ENCODE measurements at regions not wholly inside any gene's neighbourhood (a gene's known extent, or its start where the extent isn't known, plus 50 kb on each side); places are given as distances from the start of the nearest gene placed in this dataset.

DNA sequence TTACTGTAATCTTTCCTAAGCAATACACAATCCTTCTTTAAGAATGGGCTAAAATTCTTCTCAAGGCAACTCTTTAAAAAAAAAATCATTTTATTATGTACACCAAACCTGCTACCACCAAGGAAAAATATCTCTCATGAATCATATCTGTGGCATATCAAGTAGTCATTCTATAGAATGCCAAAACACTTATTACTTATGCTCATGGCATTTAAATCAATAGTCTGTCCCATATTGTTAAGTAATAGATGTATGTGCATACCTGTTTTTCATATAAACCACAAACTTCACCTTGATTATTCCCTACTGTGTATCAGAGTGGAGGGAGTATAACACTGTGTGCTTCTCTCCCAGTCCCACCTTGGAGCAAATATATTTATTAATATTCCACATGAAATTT lies 95.8 kb upstream of the SETBP1 start:
- H3K4me3 ChIP-seq (ENCODE audit: low read depth, low read length) = no peak overlapping the region
- TF ChIP-seq, protein P1, sequence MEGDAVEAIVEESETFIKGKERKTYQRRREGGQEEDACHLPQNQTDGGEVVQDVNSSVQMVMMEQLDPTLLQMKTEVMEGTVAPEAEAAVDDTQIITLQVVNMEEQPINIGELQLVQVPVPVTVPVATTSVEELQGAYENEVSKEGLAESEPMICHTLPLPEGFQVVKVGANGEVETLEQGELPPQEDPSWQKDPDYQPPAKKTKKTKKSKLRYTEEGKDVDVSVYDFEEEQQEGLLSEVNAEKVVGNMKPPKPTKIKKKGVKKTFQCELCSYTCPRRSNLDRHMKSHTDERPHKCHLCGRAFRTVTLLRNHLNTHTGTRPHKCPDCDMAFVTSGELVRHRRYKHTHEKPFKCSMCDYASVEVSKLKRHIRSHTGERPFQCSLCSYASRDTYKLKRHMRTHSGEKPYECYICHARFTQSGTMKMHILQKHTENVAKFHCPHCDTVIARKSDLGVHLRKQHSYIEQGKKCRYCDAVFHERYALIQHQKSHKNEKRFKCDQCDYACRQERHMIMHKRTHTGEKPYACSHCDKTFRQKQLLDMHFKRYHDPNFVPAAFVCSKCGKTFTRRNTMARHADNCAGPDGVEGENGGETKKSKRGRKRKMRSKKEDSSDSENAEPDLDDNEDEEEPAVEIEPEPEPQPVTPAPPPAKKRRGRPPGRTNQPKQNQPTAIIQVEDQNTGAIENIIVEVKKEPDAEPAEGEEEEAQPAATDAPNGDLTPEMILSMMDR (IDR thresholded peaks at IDR 0.05; ENCODE audit: low read depth, low read length) = no peak

DNA sequence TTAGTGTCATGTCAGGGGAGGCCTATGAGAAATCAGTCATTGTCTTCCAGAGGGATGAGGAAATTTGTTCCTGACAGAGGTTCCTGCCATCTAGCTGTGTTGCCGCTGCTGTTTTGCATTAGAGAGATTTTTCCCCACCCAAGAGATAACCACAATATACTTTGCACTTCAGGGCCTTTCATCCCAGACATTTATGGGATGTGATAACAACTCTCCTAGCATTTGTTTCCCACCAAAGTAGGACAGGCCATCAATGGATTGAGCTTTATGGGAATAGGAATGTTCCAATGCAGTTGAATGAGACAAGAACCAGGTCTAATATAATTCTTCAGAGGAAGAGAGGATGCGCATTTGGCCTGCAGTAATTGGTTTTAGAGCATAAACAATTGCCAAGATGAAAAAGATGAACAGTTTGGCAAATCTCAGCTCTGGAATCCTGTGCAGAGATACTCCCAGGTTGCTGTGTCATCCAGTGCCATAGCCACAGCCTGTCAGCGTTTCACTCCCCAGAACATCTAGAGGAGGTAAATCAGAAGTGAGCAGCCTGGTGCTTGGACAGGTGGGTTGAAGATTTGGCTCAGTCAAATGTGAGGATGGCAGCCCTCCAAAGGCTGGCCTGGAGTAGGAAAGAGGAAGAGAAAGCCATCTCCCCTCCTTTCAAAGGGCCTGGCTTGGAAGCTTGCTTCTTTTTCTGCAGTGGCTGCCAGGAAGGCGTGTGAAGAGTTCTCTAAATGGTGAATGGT lies 93.7 kb upstream of the SETBP1 start:
- TF ChIP-seq, protein P1 (IDR thresholded peaks at IDR 0.05; ENCODE audit: low read depth, low read length) = no peak
- H3K4me3 ChIP-seq (ENCODE audit: low read depth, low read length) = no peak overlapping the region

DNA sequence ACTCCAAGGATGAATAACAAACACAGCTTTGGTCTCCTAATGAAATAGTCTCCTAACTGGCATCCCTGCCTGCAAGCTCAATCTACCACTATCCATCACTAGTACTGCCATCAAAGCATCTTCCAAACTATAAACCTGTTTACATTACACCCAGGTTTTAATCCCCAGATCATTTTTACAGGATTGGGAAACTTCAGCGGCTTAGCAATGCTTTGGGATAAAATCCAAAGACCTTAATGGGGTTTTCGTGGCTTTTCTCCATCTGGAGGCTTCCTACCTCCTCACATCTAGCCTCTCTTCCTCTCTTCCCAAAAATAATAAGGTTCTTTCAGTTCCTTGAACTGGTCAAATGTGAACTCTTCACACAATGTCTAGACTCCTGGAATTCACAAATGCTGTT lies 92.2 kb upstream of the SETBP1 start:
- no peak overlapping the region for H3K4me3 ChIP-seq (ENCODE audit: low read depth, low read length)
- TF ChIP-seq, protein P1 (IDR thresholded peaks at IDR 0.05; ENCODE audit: low read depth, low read length) = no peak

DNA sequence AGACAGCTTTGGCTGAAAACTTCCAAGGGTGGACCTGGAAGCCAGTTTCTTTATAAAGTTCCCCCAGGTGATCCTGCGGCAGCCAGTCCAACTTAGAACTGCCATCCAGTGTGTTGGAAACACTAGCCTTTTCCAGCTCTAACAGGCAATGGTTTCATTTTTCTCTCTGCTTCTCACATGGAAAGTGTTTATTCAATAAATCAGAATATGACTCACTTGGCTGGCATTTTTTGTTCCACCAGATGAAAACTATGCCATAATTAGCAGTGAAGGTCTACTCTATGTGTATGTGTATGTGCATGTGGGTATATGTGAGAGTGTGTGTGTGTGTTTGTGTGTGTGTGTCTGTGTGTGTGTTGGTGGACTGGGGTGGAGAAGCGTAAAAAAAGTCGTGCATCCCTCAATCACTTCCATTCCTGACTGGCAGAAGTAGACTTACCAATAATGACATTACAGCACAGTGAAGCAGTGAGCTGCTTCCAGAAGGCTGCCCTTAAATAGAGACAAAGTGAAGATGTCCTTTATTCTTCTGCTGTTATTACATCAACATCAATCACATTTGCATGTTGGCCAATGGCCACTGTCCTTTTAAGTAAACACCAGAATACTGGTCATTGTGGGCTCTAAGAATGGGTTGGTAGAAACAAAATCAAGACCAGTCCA lies 90.9 kb upstream of the SETBP1 start:
- TF ChIP-seq, protein P1 (IDR thresholded peaks at IDR 0.05; ENCODE audit: low read depth, low read length) = no peak
- H3K4me3 ChIP-seq (ENCODE audit: low read depth, low read length) = no peak overlapping the region

DNA sequence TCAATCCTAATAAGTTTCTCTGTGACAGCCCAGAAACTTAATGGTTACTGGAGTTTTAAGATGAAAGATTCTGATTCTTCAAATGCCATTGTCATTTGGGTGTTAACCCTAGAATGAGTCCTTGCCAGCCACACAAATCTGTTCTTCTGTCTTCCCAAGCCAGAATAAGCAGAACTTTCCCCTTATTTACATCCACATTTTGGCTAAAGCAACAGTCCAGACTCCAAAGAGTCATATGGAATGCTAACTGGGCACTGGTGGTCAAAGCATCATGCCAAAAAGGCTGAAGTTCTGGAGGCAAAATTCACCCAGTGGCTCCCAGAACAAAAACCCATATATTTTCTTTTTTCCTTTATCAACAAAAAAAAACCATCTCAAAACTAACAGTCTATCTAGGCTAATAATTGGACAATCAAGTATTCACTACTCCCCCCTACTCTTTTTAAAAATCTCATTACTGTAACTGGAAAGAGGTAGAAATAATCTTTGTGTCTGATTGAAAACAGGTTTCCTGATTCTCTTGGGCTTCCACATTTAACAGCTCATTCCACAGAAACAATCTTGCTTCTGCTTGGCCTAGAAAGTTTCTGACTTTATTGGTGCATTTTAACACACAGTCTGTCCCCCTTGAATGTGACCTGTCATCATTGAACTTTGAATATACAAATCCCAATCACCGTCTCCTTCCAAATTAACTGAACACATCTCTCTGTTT lies 89.6 kb upstream of the SETBP1 start:
- TF ChIP-seq, protein P1 (IDR thresholded peaks at IDR 0.05; ENCODE audit: low read depth, low read length) = no peak
- H3K4me3 ChIP-seq (ENCODE audit: low read depth, low read length) = no peak overlapping the region

DNA sequence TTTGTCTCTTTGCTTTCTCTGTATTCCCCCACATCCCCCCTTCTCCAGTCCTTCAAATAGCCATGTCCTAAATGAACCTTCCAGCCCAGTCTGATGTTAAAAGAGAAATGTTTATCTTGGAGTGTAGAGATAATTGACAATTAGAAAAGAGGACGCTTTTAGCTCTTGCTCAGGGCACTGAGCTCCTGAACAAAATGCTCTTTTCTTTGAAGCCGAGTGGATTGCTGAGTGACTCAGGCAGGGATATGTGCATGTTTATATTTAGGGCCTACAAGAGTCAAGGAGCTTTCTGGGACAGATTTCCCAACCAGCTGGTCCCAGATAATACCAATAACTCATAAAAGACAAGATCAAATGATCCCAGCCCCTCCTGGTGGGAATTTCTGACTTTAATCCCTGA lies 88.0 kb upstream of the SETBP1 start:
- H3K4me3 ChIP-seq (ENCODE audit: low read depth, low read length) = no peak overlapping the region

More for the DNA sequence above, 88.0 kb upstream of the SETBP1 start:
- TF ChIP-seq, protein P1 (IDR thresholded peaks at IDR 0.05; ENCODE audit: low read depth, low read length) = no peak
